ENCODE measurements at regions not wholly inside any gene's neighbourhood (a gene's known extent, or its start where the extent isn't known, plus 50 kb on each side); places are given as distances from the start of the nearest gene placed in this dataset.

DNA sequence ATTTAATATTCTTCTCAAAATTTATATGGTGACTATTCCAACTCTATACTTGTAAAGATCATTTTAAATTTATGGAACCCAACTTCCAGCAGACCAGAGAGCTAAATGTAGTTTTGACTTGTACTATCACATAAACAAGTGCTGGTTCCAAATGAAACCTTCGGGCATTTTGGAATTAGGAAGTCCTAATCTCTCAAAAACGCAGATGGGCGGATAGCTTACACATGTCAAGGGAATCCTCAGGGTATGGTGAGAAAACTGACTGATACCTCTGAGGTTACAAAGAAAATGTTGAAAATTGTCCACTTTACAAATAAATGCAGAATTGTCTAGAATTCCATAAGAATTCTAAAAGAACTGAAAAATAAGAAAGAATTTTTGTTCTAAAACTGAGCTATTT, 224.1 kb downstream of the SS18 start:
- DNase-seq: no peak

DNA sequence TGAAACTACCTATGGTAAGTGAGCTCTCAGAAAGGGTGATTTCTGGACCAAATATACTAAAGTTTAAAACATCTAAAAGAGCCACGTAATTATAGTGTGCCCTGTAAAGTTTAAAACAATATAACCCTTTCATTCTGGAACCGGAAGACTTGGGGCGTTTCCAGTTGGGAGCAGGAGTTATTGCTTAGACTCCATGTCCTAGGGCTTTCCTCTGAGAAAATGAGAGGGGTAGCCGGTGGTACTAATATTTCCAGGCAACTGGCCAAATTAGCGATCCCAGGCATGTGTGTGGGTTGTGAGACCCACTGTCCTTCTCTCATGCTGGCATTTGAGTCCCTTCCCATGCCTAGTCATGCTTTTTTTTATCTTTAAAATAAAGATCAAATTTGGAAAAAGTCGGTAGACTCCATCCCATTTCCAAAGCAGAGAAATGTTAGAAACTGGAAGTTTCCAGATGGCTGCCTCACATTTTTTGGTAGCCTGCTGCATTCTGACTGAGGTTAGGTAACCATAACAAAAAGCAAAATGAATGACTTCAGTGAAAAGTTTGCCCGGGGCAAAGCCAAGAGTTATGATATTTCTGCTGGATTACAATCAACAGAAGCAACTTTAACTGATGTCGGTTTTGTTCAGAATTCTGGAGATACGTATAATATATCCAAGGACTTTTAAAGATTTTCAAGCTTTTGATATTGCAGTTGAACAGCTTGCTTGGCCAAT, 227.4 kb downstream of the SS18 start:
- no peak for DNase-seq

DNA sequence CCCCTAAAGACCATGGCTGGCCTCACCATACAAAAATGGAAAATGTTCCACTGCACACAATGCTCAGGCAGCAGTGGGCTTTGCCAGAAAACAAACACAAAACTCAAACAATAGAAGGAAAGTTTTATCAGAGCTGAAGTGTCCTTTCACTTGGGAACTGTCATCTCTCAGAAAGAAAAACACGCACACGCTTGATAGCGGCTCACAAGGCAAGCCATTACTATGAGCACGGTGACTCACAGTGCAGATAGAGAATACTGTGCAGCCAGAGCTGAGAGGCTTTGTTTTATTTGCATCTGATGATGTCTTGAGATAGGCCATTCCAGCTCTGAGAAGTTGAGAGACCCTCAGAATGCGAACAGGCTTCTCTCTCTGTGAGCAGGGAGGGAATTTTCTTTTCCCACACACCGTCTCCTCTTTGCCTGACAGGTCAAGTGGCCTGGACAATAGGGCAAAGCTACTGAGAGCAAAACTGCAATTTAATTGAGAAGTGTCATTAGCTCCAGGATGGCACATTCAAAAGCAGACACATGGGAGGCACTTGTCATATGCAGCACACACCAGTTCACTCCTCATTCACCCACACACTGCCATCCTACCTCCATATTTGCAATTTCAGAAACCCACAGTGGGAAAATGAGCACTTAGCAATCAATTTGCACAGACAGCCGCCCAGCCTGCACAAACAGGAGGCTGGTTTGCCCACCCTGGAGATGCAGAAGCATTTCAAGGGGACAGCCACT, 236.6 kb downstream of the SS18 start:
- no peak for DNase-seq

DNA sequence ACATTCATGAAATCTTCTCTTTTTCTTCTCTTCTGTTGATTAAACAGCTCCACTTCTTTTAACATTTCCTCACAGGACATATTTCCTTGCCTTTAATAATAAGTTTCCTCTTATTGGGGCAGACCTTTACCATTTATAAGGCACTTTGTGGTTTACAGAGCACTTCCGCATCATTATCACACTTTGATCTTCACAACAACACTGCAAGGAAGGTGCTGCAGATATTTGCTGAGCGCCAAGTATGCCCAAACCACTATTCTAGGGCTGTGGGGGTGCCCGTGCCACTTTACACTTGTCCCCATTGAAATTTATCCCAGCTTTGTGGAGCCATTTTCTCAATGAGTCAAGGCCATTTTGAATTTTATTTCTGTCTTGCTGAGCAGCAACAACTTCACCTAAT, 246.6 kb downstream of the SS18 start:
- no peak for DNase-seq

DNA sequence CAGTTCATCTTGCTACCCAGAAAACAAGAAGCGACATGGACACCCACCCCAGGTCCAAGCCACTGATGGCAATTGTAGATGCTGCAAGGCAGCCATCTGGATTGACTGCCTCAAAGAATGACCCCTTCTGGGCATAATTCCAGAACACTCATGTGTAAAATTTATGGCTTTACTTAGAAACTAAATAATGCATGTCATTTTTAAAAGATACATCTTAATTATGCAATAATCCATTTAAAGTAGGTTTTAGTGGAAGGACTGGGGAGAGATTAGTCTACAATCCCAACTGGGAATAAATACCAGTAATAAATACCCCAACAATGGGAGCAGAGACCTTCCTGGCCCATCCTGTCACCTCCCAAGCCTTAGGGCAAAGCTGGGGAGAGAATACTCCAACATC, 247.7 kb downstream of the SS18 start:
- DNase-seq: no peak

DNA sequence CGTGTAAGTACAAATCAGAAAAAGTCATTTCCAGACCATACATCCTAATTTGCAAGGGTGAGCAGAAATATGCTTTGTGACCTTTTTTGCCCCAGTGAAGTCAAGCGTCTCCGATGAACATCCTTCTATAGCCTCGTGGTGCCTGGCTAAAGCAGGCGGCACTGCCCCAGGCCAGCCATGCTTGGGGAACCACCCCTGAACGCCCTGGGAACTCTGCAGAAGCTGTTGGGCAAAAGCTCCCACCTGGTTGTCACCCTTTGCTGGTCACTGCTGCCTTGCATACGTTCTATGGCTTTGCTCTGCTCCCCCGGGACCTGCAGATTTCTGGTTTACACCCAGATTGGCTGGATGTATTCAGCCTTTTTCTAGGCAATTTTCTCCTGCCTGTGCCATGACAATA, 256.4 kb downstream of the SS18 start:
- no peak for DNase-seq

DNA sequence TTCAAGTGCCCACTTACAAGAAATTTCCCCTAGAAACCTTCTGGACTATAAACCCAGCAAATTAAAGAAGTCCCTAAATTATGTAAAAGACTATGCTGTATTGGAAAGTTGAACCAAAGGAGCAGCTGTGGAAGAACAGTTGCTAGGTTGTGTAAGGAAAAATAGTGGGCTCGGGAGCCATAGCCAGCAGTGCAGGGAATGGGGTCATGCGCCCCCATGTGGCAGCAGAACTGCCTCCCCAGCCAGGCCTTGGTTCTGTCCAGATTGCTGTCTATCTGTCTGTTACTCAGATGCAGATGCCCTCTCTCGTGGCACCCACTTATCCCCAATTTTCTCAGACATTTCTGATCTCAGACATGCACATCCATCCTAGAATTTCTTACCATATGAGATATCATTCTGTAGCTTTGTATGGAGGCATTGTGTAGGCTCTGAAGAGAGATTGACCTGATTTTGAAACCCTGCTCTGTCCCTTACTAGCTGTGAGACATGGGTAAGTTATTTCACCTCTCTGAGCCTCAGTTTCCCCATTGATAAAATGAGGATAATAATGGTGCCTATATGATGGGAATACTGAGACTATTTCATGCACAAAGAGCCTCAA, 258.3 kb downstream of the SS18 start:
- no peak for DNase-seq

DNA sequence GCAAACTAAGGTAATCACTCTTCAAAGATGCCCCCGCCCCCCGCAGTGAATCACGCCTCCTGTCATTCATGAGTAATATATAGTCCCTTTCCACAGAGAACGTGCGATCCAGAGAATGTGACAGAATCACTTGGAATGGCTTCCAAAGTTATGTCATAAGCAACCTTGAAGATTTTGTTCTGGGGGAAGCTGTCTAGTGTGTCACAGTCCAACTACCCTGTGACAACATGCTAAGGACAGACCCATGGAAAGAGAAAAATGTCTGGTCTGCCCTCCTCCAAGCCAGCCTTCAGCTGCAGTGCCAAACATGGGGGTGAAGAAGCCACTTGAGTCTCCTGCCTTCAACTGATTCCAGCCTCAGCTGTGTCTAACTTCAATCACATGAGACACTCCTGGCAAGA, 259.1 kb downstream of the SS18 start:
- DNase-seq: no peak

DNA sequence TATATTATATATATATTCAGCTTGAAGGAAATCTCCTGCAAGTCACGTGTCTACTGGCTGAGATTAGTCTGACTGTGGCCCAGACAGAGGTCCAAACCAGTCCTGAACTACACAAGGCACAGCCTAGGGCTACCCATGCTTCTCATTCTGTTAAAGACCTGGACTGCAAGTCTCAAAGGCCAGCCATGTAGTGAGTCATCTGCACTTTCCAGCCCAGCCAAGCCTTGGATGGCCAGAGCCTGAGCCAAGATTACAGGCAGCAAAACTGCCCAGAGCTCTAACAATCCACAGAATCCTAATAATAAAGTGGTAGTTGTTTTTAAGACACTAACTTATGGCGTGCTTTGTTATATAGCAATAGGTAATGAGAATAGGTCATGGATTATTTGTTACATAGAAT, 259.6 kb downstream of the SS18 start:
- no peak for DNase-seq

DNA sequence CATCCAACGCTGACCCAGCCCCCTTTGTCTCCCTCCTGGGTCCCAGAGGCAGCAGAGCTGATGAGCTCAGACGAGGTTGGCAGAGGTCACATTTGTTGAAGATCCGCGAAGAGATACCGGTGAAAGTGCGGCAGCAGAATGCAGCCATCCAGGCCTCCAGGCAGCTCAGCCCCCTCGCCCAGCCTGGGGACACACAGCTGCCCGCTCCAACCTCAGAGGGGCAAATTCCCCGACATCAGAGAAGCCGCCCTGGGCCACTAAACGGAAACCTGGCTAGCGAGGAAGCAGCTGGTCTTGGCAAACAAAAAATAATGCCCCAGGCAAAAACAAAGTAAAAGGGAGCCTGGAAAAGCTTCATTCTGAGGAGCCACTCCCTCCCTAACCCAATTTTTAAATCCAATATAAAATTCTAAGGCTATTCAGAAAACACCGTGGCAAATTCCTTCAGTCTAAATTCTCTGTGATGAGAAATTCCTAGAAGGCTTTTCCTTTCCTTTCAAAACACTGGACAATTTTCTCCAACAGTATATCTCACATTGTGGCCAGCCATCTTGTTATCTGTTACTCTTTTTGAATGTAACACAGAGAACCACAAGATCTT, 262.4 kb downstream of the SS18 start:
- DNase-seq: no peak

DNA sequence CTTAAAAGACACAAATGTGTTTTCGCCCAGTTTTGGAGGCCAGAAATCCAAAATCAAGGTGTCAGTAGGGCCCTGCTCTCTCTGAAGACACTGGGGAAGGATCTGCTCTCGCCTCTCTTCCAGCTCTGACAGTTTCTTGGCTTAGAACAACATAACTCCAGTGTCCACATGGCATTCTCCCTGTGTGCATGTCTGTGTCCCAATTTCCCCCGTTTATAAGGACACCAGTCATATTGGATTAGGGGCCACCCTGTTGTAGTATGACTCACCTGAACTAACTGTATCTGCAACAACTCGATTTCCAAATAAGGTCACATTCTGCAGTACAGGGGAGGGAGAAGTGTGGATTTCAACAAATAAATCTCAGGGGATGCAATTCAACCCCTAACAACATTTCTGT, 263.2 kb downstream of the SS18 start:
- no peak for DNase-seq

DNA sequence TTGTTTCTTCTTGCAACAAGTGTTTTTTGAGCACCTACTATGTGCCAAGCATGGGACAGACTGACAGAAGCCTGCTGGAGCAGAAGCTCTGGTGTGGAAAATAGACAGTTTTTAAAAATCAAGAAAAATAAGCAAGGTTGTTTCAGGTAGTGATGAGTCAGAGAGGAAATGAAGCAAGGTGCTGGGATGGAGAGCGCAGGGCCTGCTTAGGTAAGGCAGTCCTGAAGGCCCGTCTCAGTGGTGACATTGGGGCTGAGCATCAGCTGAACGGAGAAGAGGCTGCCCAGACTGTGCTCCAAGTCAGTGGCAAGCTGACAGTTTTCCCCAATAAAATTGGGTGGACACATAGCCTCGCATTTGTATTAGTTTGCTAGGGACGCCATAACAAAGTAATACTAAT, 263.6 kb downstream of the SS18 start:
- no peak for DNase-seq

DNA sequence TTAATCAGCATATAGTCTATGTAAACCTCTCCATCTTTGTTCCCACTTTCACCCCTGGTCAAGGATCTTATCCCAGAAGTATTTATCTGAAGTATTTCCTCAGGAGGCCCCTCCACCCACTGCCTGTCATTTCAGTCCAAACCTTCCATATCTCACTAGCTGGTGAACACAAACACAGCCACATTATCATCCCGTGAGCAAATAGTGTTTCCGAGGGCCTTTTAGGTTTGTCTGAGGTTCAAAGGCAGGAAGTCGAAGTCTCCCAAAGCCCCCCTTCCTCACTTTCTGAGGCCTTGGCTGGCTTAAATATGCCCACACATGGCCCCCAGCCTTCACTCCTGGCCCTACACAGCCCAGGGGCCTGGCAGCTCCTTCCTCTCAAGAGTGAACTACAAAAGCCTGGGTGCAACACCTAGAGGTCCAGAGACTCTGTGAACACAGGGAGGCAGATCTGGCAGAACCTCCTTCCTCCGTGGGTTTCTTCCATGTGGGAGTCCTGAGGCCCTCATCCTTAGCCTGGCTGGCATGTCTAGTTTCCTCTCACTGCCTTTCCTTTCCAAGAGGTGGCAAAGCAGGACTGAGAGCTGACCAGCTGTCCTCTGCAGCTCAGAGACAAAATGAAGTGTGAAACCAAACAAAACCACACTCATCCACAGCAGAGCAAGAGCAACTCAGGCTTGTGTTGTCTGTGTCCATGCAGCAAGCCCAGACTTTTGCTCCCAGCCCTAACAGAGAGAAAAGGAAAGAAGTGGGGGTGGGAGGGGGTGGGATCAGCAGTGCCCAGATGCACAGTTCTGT, 264.2 kb downstream of the SS18 start:
- no peak for DNase-seq

DNA sequence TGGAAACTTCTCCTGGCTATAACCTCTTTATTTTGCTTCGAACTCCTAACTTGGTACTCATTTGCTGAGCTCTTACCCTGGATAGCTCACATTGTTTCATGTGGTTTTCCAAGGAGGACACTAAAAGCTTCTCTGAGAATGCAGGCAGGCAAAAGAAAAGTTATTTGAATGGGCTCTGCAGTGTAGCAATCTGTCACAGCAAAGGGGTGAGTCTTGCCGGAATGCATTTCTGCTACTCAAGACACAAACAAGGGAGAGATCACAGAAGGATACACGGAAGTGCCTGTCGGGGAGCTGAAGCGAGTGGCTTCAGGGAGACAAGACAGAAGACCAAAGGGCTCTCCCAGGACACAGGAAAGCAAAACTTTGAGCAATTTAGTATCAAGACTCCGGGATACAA, 265.4 kb downstream of the SS18 start:
- no peak for DNase-seq

DNA sequence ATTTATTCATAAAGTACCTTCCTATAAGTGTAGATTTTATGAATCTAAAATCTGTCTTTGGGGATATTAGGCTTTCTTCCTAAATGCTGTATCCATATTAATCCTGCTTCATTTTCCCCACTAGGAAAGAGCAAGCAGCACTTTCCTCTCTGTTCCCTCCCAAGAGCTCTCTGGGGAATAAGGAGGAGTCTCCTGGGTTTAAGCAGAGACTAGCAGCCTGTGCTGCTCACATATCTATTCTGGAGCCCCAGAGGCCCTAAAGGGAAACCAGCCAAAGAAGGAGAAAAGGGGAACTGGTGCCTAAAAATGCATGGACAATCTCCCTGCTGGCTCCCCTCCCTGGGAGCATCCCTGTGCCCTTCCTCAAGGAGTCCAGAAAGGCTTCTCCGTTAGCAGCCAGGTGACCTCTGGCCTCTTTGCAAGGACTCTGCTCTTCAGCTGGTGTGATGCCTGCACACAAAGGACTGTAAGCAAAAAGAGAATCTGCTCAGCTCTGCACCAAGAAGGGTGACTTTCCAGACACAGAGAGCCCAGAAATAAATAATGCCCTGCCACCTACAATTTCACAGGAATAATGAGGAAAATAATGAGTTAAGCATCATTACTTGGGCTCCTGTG, 270.6 kb downstream of the SS18 start:
- DNase-seq: no peak

DNA sequence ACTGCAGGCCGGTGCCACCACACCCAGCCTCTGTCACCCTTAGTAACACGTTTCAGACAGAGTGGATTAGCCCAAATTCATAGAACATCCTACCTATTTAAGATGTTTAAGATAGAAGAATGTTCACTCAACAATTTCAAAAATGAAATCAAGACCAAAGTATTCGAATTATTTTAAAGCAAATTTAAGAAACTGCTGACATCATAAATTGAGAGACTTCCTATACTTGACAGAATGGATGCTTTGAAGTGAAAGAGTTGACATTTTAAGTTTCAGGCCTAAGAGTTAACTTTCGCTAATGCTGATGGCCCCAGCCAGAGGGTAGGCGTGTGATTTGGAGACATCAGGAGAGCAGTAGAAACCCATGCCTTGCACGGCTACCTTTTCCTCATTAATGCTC, 271.9 kb downstream of the SS18 start:
- no peak for DNase-seq

DNA sequence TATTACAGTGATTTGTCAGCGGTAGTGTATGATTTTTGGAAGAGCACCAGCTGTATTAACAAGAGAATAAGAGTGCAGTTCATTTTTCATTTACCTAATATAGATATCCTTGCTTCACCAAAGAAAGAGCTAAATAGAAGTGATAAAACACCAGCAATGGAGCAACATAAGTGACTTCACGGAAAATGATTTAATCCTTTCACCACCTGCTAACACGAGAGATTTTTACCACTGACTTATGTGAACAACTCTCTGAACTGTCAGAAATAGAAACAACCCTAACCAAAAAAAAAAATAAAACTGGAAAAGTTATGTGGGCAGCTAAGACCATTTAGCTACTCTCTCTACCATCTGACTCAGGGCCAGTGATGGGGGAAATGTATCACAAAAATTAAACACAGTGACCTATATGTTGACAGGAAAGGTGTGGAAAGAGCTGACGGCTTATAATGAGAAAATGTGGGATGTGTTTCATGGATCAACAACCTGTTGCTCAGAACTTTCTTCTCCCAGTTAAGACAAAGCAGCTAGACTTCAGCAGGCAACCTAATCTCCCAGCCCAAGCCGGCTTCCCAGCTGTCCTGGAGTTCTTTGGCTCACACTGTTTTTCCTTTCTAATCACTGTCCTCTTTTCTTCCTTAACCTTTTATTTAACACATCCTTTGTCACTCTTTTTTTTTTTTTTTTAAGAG, 272.7 kb downstream of the SS18 start:
- no peak for DNase-seq

DNA sequence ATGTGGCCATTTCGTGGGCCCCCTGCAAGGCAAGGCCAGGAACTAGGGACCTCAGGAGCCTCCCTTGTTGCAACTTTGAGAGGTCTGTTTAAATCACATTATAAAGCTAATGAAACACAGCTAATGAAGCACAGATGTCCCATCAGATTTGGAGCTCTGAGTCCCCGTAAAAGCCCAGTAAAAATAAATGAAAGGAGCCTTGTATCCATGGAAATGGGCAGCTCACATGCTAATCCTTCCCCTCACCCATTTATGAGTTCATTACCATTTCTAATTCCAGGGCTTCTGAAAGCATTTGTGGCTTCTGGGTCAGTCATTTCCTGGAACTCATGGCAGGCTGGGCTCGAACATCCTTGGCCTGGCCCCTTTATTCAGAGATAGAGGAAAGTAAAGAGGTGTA, 274.8 kb downstream of the SS18 start:
- no peak for DNase-seq

DNA sequence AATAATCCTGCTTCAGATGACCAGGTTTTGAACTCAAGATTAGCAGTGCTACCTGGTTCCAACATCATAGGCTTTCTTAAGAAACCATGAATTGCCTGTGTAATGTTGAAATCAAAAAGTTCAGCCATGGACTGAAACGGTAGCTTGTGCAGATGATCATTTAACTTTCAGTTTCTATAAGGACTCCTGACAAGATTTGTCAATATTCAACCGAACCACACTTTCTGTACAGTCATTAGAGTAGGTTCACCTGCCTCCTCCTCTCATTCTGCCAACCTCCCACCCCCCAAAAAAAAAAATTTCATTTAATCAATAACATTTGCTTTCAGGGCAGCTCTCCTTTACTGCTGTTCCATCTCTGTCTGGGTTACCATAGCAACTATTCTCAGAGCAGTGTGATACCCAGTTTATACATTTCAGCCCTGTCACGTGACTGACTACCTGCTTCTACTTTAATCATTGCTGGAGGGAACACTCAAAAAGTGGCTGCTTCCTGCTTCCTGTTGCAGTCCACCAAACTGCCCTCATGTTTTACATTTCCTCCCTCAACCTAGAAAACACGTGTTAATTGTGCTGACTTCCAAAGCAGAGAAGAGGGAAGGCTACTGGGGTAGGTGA, 275.5 kb downstream of the SS18 start:
- DNase-seq: no peak

DNA sequence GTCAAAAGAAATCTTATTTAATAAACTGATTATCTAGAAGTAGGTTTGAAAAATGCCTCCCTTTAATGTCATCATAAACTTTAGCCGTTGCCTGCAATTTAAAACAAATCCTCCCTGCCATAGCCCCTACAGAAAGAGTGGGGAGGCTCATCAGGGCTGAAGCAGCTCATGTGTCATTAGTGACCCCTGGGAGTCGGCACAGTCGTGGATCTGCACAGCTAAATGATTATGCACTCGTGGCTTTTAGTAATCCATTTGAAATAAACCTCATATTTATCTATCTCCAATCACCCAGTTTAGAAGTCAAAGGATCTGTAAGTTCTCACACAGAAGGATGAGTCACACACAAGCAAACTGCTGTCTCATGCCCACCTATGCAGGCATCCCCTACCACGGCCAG, 277.3 kb downstream of the SS18 start:
- no peak for DNase-seq

DNA sequence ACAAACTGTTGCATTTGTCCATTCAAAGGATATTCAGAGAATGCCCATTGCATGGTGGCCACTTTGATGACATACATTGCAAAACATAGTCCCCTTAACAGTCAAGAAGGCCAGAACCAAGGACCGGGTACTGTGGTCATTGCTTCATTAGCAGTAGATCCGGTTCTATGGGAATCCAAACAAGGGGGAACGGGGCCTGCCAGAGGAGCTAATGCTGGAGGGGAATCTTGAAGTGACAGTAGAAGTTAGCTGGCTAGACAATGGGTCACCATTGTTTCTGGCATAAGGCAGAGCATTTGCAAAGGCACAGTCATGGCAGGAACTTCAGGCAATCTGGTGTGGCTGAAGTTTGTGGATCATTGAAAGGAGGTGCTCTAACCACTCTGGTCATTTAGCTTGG, 279.7 kb downstream of the SS18 start:
- DNase-seq: no peak

DNA sequence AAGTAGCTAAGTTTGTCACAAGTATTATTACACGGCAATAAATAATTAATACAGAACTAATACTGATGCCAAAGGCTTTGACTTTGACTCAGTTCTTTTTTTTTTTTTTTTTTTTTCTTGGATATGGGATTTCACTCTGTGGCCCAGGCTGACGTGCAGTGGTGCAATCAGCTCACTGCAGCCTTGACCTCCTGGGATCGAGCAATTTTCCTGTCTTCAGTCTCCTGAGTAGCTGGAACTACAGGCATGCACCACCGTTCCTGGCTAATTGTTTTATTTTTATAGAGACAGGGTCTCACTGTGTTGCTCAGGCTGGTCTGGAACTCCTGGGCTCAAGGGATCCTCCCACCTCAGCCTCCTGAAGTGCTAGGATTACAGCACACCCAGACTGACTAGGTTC, 284.5 kb downstream of the SS18 start:
- no peak for DNase-seq
